IMR-90 (cell line): ENCODE measurements at regions not wholly inside any gene's neighbourhood (a gene's known extent, or its start where the extent isn't known, plus 50 kb on each side); places are given as distances from the start of the nearest gene placed in this dataset.

Experiments
- ATAC-seq: fragments of 200-7000 bp; cut with Tn5 transposase; 2 replicates; pipeline ENCODE4 v1.9.1; 2020; ENCODE audit warnings: low read depth, mild to moderate bottlenecking, moderate library complexity
- BruUV-seq: library from RNA; stranded (reverse); fragments of 400-500 nt; replicated peaks from 2 replicates; lab custom pipeline; 2021; lab: Mats Ljungman, UMichigan
- CTCF ChIA-PET: fragments of 300-600 bp; formaldehyde crosslinking; extraction: SDS; loops from one replicate; lab custom pipeline; 2021; ENCODE audit warnings: antibody characterized with exemption; lab: Yijun Ruan, JAX
- POLR2A ChIA-PET: fragments of 300-600 bp; sonication (Branson Sonifier 250); formaldehyde crosslinking; loops from one replicate; lab custom pipeline; 2022; ENCODE audit warnings: antibody characterized with exemption; ENCODE audit not compliant: unreplicated experiment; lab: Charles Lee
- DNase-seq: peaks from one replicate; pipeline ENCODE4 v3.0.0; 2013
- H2AFZ ChIP-seq: replicated peaks from 2 replicates; pipeline ENCODE3; 2013; ENCODE audit warnings: low read length, mild to moderate bottlenecking; ENCODE audit not compliant: poor library complexity
- H2AK5ac ChIP-seq: 2 replicates; pipeline ENCODE4 v1.6.1; 2013; ENCODE audit warnings: low read depth, low read length, inconsistent platforms
- H2AK9ac ChIP-seq: replicated peaks from 2 replicates; pipeline ENCODE3; 2013; ENCODE audit warnings: mild to moderate bottlenecking, low read depth, low read length, moderate library complexity; ENCODE audit not compliant: poor library complexity
- H2BK120ac ChIP-seq: 2 replicates; pipeline ENCODE4 v1.6.1; 2013; ENCODE audit warnings: low read depth, low read length, inconsistent platforms
- H2BK15ac ChIP-seq: 3 replicates; pipeline ENCODE4 v1.6.1; 2013; ENCODE audit warnings: low read depth, low read length, inconsistent platforms
- H2BK20ac ChIP-seq: 2 replicates; pipeline ENCODE4 v1.6.1; 2013; ENCODE audit warnings: low read depth, mild to moderate bottlenecking, inconsistent platforms, low read length, moderate library complexity
- H2BK5ac ChIP-seq: 2 replicates; pipeline ENCODE4 v1.6.1; 2013; ENCODE audit warnings: mild to moderate bottlenecking, low read depth, low read length, inconsistent platforms; ENCODE audit not compliant: poor library complexity, severe bottlenecking
- H3K14ac ChIP-seq: replicated peaks from 2 replicates; pipeline ENCODE4 v1.6.1; 2013; ENCODE audit warnings: low read depth, low read length, inconsistent platforms
- H3K18ac ChIP-seq: 2 replicates; pipeline ENCODE4 v1.6.1; 2013; ENCODE audit warnings: low read depth, low read length, control low read depth
- H3K23ac ChIP-seq: 2 replicates; pipeline ENCODE4 v1.6.1; 2013; ENCODE audit warnings: low read depth, low read length, inconsistent platforms
- H3K27ac ChIP-seq: 2 replicates; pipeline ENCODE4 v1.5.1; 2013; ENCODE audit warnings: mild to moderate bottlenecking, control low read depth, low read length; ENCODE audit not compliant: insufficient read depth
- H3K27me3 ChIP-seq: 2 replicates; pipeline ENCODE4 v1.6.1; 2013; ENCODE audit warnings: low read length; ENCODE audit not compliant: control insufficient read depth, insufficient read depth
- H3K36me3 ChIP-seq: 2 replicates; pipeline ENCODE4 v1.6.1; 2013; ENCODE audit warnings: low read length, mixed read lengths; ENCODE audit not compliant: control insufficient read depth, insufficient read depth
- H3K4ac ChIP-seq: 2 replicates; pipeline ENCODE4 v1.6.1; 2013; ENCODE audit warnings: low read depth, low read length, inconsistent platforms
- H3K4me1 ChIP-seq: 2 replicates; pipeline ENCODE4 v1.6.1; 2013; ENCODE audit warnings: low read length, mixed read lengths; ENCODE audit not compliant: control insufficient read depth, insufficient read depth
- H3K4me2 ChIP-seq: 2 replicates; pipeline ENCODE4 v1.6.1; 2013; ENCODE audit warnings: low read depth, mild to moderate bottlenecking, control low read depth, low read length, moderate library complexity
- H3K4me3 ChIP-seq: 2 replicates; pipeline ENCODE4 v1.5.1; 2013; ENCODE audit warnings: low read depth, mild to moderate bottlenecking, control low read depth, low read length, moderate library complexity; ENCODE audit not compliant: insufficient read depth
- H3K56ac ChIP-seq: 2 replicates; pipeline ENCODE4 v1.6.1; 2013; ENCODE audit warnings: low read length, inconsistent platforms; ENCODE audit not compliant: insufficient read depth; ENCODE audit errors: extremely low read depth
- H3K79me1 ChIP-seq, 2 experiments: 2 replicates each; pipeline ENCODE4 v1.6.1; 2013; ENCODE audit warnings: low read length in 2 of 2, inconsistent platforms in 1 of 2, low read depth in 1 of 2
- H3K9ac ChIP-seq: 2 replicates; pipeline ENCODE4 v1.6.1; 2013; ENCODE audit warnings: low read depth, low read length, control low read depth
- H3K9me1 ChIP-seq: 2 replicates; pipeline ENCODE4 v1.6.1; 2013; ENCODE audit warnings: low read length, inconsistent platforms; ENCODE audit not compliant: insufficient read depth
- H3K9me3 ChIP-seq: 2 replicates; pipeline ENCODE4 v1.6.1; 2013; ENCODE audit warnings: low read length; ENCODE audit not compliant: control insufficient read depth, insufficient read depth
- H4K20me1 ChIP-seq: 2 replicates; pipeline ENCODE4 v1.6.1; 2013; ENCODE audit warnings: low read length, inconsistent platforms; ENCODE audit not compliant: insufficient read depth
- H4K5ac ChIP-seq: 2 replicates; pipeline ENCODE4 v1.6.1; 2013; ENCODE audit warnings: mild to moderate bottlenecking, low read depth, low read length, control low read depth
- H4K8ac ChIP-seq, 2 experiments: 2 replicates each; pipeline ENCODE4 v1.6.1; 2013; ENCODE audit warnings: low read depth in 2 of 2, low read length in 2 of 2, control low read depth in 1 of 2, inconsistent platforms in 1 of 2
- H4K91ac ChIP-seq: 2 replicates; pipeline ENCODE4 v1.6.1; 2013; ENCODE audit warnings: low read depth, low read length, inconsistent platforms; ENCODE audit not compliant: insufficient read depth
- BHLHE40 ChIP-seq: fragments of 150-350 bp; IDR thresholded peaks from 2 replicates; pipeline ENCODE4 v1.6.1; 2016; ENCODE audit warnings: mild to moderate bottlenecking, low read depth, low read length
- CEBPB ChIP-seq: IDR thresholded peaks from 2 replicates; pipeline ENCODE4 v1.6.1; 2012; ENCODE audit warnings: low read depth, low read length, improper control_type of control experiment
- CHD1 ChIP-seq: IDR thresholded peaks from 2 replicates; pipeline ENCODE4 v1.6.1; 2012; ENCODE audit warnings: low read depth, low read length, improper control_type of control experiment
- CTCF ChIP-seq: conservative IDR thresholded peaks from 2 replicates; pipeline ENCODE4 v1.5.1; 2012; ENCODE audit warnings: mild to moderate bottlenecking, low read depth, low read length, improper control_type of control experiment
- ELK1 ChIP-seq: fragments of 150-350 bp; IDR thresholded peaks from 2 replicates; pipeline ENCODE4 v1.6.1; 2016; ENCODE audit warnings: low read depth, mild to moderate bottlenecking, low read length, moderate library complexity, borderline replicate concordance
- FOS ChIP-seq: fragments of 150-350 bp; IDR thresholded peaks from 2 replicates; pipeline ENCODE4 v1.6.1; 2016; ENCODE audit warnings: low read depth, low read length
- MAFK ChIP-seq: IDR thresholded peaks from 2 replicates; pipeline ENCODE4 v1.6.1; 2012; ENCODE audit warnings: low read depth, low read length, improper control_type of control experiment
- MAZ ChIP-seq: IDR thresholded peaks from 2 replicates; pipeline ENCODE4 v1.6.1; 2012; ENCODE audit warnings: low read depth, mild to moderate bottlenecking, low read length, improper control_type of control experiment, moderate library complexity, borderline replicate concordance
- MXI1 ChIP-seq: IDR thresholded peaks from 2 replicates; pipeline ENCODE4 v1.6.1; 2012; ENCODE audit warnings: low read depth, mild to moderate bottlenecking, low read length, moderate library complexity, borderline replicate concordance
- NFE2L2 ChIP-seq: fragments of 150-350 bp; IDR thresholded peaks from 2 replicates; pipeline ENCODE4 v1.6.1; 2016; ENCODE audit warnings: low read depth, mild to moderate bottlenecking, low read length
- POLR2A ChIP-seq: IDR thresholded peaks from 2 replicates; pipeline ENCODE4 v1.6.1; 2012; ENCODE audit warnings: mild to moderate bottlenecking, low read depth, low read length
- RAD21 ChIP-seq: IDR thresholded peaks from 2 replicates; pipeline ENCODE4 v1.6.1; 2012; ENCODE audit warnings: low read length, improper control_type of control experiment
- RCOR1 ChIP-seq: IDR thresholded peaks from 2 replicates; pipeline ENCODE4 v1.6.1; 2012; ENCODE audit warnings: mild to moderate bottlenecking, low read length, improper control_type of control experiment; ENCODE audit not compliant: insufficient replicate concordance
- RFX5 ChIP-seq: IDR thresholded peaks from 2 replicates; pipeline ENCODE4 v1.8.0; 2012; ENCODE audit warnings: low read depth, mild to moderate bottlenecking, low read length, moderate library complexity
- SMC3 ChIP-seq: fragments of 150-350 bp; IDR thresholded peaks from 2 replicates; pipeline ENCODE4 v1.6.1; 2016; ENCODE audit warnings: low read depth, mild to moderate bottlenecking, antibody characterized with exemption, low read length, moderate library complexity
- USF2 ChIP-seq: fragments of 150-350 bp; IDR thresholded peaks from 2 replicates; pipeline ENCODE4 v1.6.1; 2017; ENCODE audit warnings: mild to moderate bottlenecking, antibody characterized with exemption, low read length, low read depth
- WGBS, 2 experiments: methylation state at CpG; one replicate each; pipeline versions ENCODE4 v1.1.5 to v1.1.7; 2013; ENCODE audit warnings: missing lambda C conversion rate in 2 of 2; ENCODE audit not compliant: insufficient read length in 1 of 2; ENCODE audit errors: extremely low coverage in 2 of 2; 5-methylcytosine and 5-hydroxymethylcytosine counted together
- dilution Hi-C: fragments of 300-500 bp; cut with HindIII; formaldehyde crosslinking; loops from one replicate; pipeline ENCODE4 v1.14.3; 2018; ENCODE audit warnings: low sequenced_read_pairs; ENCODE audit not compliant: unreplicated experiment
- in situ Hi-C: fragments of 300-500 bp; cut with MboI; formaldehyde crosslinking; loops from 3 replicates; pipeline ENCODE4 v1.14.3; 2019; ENCODE audit warnings: low sequenced_read_pairs, inconsistent platforms, mixed read lengths
- intact Hi-C: fragments of 100-400 bp; cut with micrococcal nuclease; formaldehyde crosslinking; loops from 2 replicates; pipeline ENCODE4 v1.10.0; 2022

GRCh38 chr3:61354604-61355003, 103.4 kb upstream of the FHIT start:
- H2AFZ ChIP-seq = no peak overlapping the region
- no peak overlapping the region for H3K9ac ChIP-seq
- CTCF ChIA-PET = interaction anchor here (0.6 kb wide), 1 partner anchor 144 kb away, joined by 3 read pairs; no protein-coding TSS in a partner anchor
- TF ChIP-seq MAZ = no peak
- no peak for TF ChIP-seq BHLHE40
- no peak for TF ChIP-seq MAFK
- TF ChIP-seq SMC3 = no peak
- TF ChIP-seq USF2 = no peak
- no peak for TF ChIP-seq CEBPB
- no peak for TF ChIP-seq FOS
- TF ChIP-seq NFE2L2 = no peak
- TF ChIP-seq CHD1 = no peak
- no peak for TF ChIP-seq RFX5
- TF ChIP-seq MXI1 = no peak
- no peak for TF ChIP-seq CTCF
- no peak for TF ChIP-seq ELK1
- TF ChIP-seq RAD21 = no peak
- TF ChIP-seq RCOR1 = no peak
- TF ChIP-seq POLR2A = no peak
- H3K23ac ChIP-seq = no peak overlapping the region
- no TSS peak for BruUV-seq
- DNase-seq (no peak), ATAC-seq (no peak)
- intact Hi-C loops = no loop called here
- no peaks in the 10 kb centered on the region for H3K36me3 ChIP-seq
- H4K5ac ChIP-seq = no peak overlapping the region
- H3K14ac ChIP-seq = no peak overlapping the region
- WGBS, 2 experiments = no CpG with 5 or more reads among the region's 5 CpGs
- H3K9me1 ChIP-seq = no peaks in the 10 kb centered on the region
- H4K20me1 ChIP-seq = no peaks in the 10 kb centered on the region
- dilution Hi-C loops = no loop called here
- no peak overlapping the region for H3K4ac ChIP-seq
- H3K27ac ChIP-seq = no peak overlapping the region
- H2BK15ac ChIP-seq = no peak overlapping the region
- no peak overlapping the region for H2BK20ac ChIP-seq
- in situ Hi-C loops = no loop called here
- no peaks in the 10 kb centered on the region for H3K27me3 ChIP-seq
- no peak overlapping the region for H2BK5ac ChIP-seq
- H3K4me3 ChIP-seq = no peak overlapping the region
- H3K4me1 ChIP-seq = no peaks in the 10 kb centered on the region
- H3K79me1 ChIP-seq = no peaks in the 10 kb centered on the region
- no peak overlapping the region for H3K56ac ChIP-seq
- no peak overlapping the region for H2BK120ac ChIP-seq
- H3K4me2 ChIP-seq = no peak overlapping the region
- no peak overlapping the region for H2AK9ac ChIP-seq
- no peak overlapping the region for H3K18ac ChIP-seq
- H4K8ac ChIP-seq = no peak overlapping the region
- H4K91ac ChIP-seq = no peak overlapping the region
- POLR2A ChIA-PET = no interaction called here
- no peaks in the 10 kb centered on the region for H3K9me3 ChIP-seq
- no peak overlapping the region for H2AK5ac ChIP-seq
